ENCODE measurements at regions not wholly inside any gene's neighbourhood (a gene's known extent, or its start where the extent isn't known, plus 50 kb on each side); places are given as distances from the start of the nearest gene placed in this dataset.
"Not testable (repeated sequence)": the region's sequence is repeated elsewhere in the genome, so short reads cannot be mapped to it uniquely, and the experiment has no call there.

- no peak for DNase-seq (ENCODE audit: low spot score)
Measured at GRCh38 chr6:14516956-14517355, 399.4 kb downstream of the CD83 start.

- no peak for DNase-seq (ENCODE audit: low spot score)
Measured at GRCh38 chr6:14517516-14518105, 400.0 kb downstream of the CD83 start.

GRCh38 chr6:14518515-14519217 is 401.1 kb downstream of the CD83 start:
- DNase-seq (ENCODE audit: low spot score): no peak

GRCh38 chr6:14520029-14520428 is 402.5 kb downstream of the CD83 start:
- no peak for DNase-seq (ENCODE audit: low spot score)

GRCh38 chr6:14520536-14520935 is 403.0 kb downstream of the CD83 start:
- no peak for DNase-seq (ENCODE audit: low spot score)

- no peak for DNase-seq (ENCODE audit: low spot score)
Measured at GRCh38 chr6:14521141-14521540, 403.6 kb downstream of the CD83 start.

GRCh38 chr6:14521861-14522260 is 404.3 kb downstream of the CD83 start:
- DNase-seq (ENCODE audit: low spot score): not testable (repeated sequence)

- no peak for DNase-seq (ENCODE audit: low spot score)
Measured at GRCh38 chr6:14524319-14524718, 406.7 kb downstream of the CD83 start.

- DNase-seq (ENCODE audit: low spot score): no peak
Measured at GRCh38 chr6:14530385-14530784, 412.8 kb downstream of the CD83 start.

GRCh38 chr6:14533446-14533845 is 415.9 kb downstream of the CD83 start:
- no peak for DNase-seq (ENCODE audit: low spot score)

- DNase-seq (ENCODE audit: low spot score): no peak
Measured at GRCh38 chr6:14537030-14537429, 419.5 kb downstream of the CD83 start.

GRCh38 chr6:14540276-14540675 is 422.7 kb downstream of the CD83 start:
- DNase-seq (ENCODE audit: low spot score): no peak

GRCh38 chr6:14540810-14541540 is 423.4 kb downstream of the CD83 start:
- DNase-seq (ENCODE audit: low spot score): no peak

GRCh38 chr6:14542670-14543366 is 425.2 kb downstream of the CD83 start:
- DNase-seq (ENCODE audit: low spot score): no peak

- no peak for DNase-seq (ENCODE audit: low spot score)
Measured at GRCh38 chr6:14543971-14544585, 426.5 kb downstream of the CD83 start.

GRCh38 chr6:14544666-14545065 is 427.1 kb downstream of the CD83 start:
- DNase-seq (ENCODE audit: low spot score): no peak

GRCh38 chr6:14545496-14545895 is 427.9 kb downstream of the CD83 start:
- no peak for DNase-seq (ENCODE audit: low spot score)

GRCh38 chr6:14546036-14546435 is 428.5 kb downstream of the CD83 start:
- DNase-seq (ENCODE audit: low spot score): no peak

GRCh38 chr6:14547284-14547998 is 429.9 kb downstream of the CD83 start:
- no peak for DNase-seq (ENCODE audit: low spot score)

GRCh38 chr6:14549304-14549770 is 431.8 kb downstream of the CD83 start:
- no peak for DNase-seq (ENCODE audit: low spot score)

GRCh38 chr6:14549871-14550270 is 432.3 kb downstream of the CD83 start:
- DNase-seq (ENCODE audit: low spot score): no peak
